ENCODE measurements at regions not wholly inside any gene's neighbourhood (a gene's known extent, or its start where the extent isn't known, plus 50 kb on each side); places are given as distances from the start of the nearest gene placed in this dataset.

DNA sequence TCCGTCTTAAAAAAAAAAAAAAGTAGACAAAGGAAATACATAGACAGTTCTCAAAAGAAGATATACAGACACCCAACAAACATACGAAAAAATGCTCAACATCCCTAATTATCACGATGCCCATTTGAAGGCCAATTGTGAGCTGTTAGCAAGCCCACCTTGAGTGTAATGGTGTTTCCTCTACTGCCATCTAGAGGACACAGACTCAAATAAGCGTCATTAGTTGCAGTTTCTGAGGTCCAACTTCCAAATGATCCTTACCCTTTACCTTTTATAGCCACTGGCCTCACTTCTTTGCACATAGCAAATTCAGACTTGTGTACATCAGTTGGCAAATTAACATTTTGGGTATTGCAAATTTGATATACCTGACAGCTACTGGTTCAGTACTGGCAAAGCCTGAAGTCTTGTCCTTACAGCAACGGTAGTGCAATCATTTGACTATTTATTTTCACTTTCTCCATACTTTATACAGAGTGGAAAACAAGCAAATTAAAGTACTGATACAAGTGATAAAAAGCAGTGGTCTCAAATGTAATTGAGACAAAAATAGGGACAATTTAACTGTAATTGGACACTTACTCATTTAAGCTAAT is 536.3 kb upstream of the EEF2KMT start:
- Histone ChIP-seq H3K27ac (no peak overlapping the region), H3K9me3 (no peaks in the 10 kb centered on the region), H3K27me3 (no peaks in the 10 kb centered on the region), H3K36me3 (no peaks in the 10 kb centered on the region), H3K9ac (ENCODE audit: low read depth in 2 of 2, low read length in 2 of 2) (no peak overlapping the region), H3K4me1 (no peaks in the 10 kb centered on the region), H3K4me3 (no peak overlapping the region)
- no peak for DNase-seq
- intact Hi-C loops (cut with DNase I), result no loop called here
- TF ChIP-seq, protein P1, sequence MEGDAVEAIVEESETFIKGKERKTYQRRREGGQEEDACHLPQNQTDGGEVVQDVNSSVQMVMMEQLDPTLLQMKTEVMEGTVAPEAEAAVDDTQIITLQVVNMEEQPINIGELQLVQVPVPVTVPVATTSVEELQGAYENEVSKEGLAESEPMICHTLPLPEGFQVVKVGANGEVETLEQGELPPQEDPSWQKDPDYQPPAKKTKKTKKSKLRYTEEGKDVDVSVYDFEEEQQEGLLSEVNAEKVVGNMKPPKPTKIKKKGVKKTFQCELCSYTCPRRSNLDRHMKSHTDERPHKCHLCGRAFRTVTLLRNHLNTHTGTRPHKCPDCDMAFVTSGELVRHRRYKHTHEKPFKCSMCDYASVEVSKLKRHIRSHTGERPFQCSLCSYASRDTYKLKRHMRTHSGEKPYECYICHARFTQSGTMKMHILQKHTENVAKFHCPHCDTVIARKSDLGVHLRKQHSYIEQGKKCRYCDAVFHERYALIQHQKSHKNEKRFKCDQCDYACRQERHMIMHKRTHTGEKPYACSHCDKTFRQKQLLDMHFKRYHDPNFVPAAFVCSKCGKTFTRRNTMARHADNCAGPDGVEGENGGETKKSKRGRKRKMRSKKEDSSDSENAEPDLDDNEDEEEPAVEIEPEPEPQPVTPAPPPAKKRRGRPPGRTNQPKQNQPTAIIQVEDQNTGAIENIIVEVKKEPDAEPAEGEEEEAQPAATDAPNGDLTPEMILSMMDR (IDR thresholded peaks at IDR 0.05), result no peak

DNA sequence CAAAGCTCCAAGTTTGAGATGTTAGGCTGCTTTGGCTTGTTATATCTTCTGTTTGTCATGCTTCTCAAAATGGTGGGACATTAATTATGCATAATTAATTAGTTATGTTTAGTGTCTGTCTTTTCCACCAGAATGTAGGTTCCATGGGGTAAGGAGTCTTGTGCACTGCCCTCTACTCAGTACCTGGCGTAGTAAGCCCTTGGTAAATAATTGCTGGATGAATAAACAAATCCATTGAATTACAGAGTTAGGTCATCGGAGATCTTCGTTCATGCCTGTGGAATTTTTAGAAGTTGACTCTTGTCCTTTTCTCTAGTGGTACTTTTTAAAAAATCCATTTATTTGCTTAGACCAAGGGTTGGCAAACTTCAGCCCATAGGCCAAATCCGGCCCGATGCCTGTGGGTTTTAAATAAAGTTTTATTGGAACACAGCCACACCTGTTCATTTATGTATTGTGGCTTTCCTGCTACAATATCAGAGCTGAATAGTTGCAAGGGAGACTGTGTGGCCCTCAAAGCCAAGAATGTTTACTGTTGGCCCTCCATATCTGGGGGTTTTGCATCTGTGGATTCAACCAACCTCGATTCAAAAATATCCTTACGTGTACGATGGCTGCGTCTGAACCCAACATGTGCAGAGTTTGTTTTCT is 524.8 kb upstream of the EEF2KMT start:
- intact Hi-C loops (cut with DNase I), result no loop called here
- Histone ChIP-seq H3K9me3 (no peaks in the 10 kb centered on the region), H3K27me3 (no peaks in the 10 kb centered on the region), H3K27ac (no peak overlapping the region), H3K4me1 (no peaks in the 10 kb centered on the region), H3K9ac (ENCODE audit: low read depth in 2 of 2, low read length in 2 of 2) (no peak overlapping the region), H3K36me3 (no peaks in the 10 kb centered on the region), H3K4me3 (no peak overlapping the region)
- TF ChIP-seq, protein P1 (IDR thresholded peaks at IDR 0.05), result no peak
- DNase-seq, result no peak

DNA sequence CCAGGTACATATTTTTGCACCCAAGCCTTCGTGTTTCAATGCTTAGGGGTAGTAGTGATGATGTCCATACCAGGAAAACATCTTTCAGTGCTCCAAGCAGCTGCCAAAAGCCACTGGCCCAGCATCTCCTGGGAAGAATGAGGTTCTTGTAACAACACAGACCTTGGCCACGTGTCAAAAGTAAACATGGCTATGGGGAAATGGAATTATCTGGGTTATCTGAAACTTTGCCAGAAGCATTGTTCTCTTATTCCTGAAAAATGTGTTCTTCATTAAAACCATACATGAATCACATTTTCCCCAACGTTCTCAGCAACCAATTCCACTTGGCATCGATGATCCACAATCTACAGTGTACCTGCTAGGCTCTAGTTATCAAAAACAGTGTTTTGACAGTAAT is 524.2 kb upstream of the EEF2KMT start:
- TF ChIP-seq, protein P1 (IDR thresholded peaks at IDR 0.05), result no peak
- intact Hi-C loops (cut with DNase I), result no loop called here
- no peak overlapping the region for H3K9ac ChIP-seq (ENCODE audit: low read depth in 2 of 2, low read length in 2 of 2)
- H3K27me3 ChIP-seq, result no peaks in the 10 kb centered on the region
- no peaks in the 10 kb centered on the region for H3K9me3 ChIP-seq
- H3K27ac ChIP-seq, result no peak overlapping the region
- H3K4me1 ChIP-seq, result no peaks in the 10 kb centered on the region
- no peaks in the 10 kb centered on the region for H3K36me3 ChIP-seq
- no peak for DNase-seq
- no peak overlapping the region for H3K4me3 ChIP-seq

DNA sequence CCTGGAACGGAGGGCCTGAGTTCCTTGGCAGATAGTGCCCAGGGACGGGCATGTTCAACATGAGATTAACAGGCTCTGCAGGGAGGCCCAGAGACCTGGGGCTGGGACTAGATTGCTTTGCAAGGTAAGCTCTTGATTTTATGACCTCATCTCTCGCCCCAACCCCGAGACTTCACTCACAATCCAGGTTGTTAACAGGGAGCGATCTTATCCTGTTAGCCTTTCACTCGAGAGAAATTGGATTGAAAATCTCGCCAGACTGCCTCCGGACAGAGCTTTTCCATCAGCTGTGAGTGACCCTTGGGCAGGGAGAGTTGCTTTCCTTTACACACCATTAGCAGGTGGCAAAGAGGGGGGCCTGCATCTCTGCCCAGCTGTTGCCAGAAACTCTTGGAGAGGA is 521.7 kb upstream of the EEF2KMT start:
- no peak overlapping the region for H3K27ac ChIP-seq
- no peak overlapping the region for H3K9ac ChIP-seq (ENCODE audit: low read depth in 2 of 2, low read length in 2 of 2)
- TF ChIP-seq, protein P1 (IDR thresholded peaks at IDR 0.05), result no peak
- no peaks in the 10 kb centered on the region for H3K27me3 ChIP-seq
- no peak for DNase-seq
- intact Hi-C loops (cut with DNase I), result loop anchor here (5.0 kb wide), 1 partner anchor 117 kb away; no protein-coding TSS in a partner anchor
- no peaks in the 10 kb centered on the region for H3K9me3 ChIP-seq
- H3K4me3 ChIP-seq, result no peak overlapping the region
- H3K36me3 ChIP-seq, result no peaks in the 10 kb centered on the region
- H3K4me1 ChIP-seq, result no peaks in the 10 kb centered on the region

DNA sequence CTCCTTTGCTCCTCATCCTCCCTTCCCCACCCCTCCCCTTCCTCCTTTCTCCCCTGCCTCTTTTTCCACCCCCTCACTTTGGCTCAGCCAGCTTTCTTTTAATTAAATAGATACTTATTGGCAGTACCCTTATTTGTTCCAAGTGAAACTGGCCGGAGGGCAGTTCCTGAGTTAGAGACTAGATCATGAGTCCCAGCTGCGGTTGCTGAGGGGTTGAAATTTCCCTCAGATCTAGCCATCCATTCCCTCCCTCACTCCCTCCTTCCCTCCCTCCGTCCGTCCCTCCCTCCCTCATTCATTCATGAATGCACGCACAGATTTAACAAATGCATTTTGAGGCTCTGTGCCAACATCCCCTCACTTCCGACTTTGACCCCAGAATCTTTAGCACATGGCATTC is 519.2 kb upstream of the EEF2KMT start:
- no peak overlapping the region for H3K9ac ChIP-seq (ENCODE audit: low read depth in 2 of 2, low read length in 2 of 2)
- TF ChIP-seq, protein P1 (IDR thresholded peaks at IDR 0.05), result no peak
- H3K36me3 ChIP-seq, result no peaks in the 10 kb centered on the region
- no peak overlapping the region for H3K4me3 ChIP-seq
- no peak overlapping the region for H3K27ac ChIP-seq
- no peak for DNase-seq
- intact Hi-C loops (cut with DNase I), result loop anchor here (5.0 kb wide), 1 partner anchor 115 kb away; no protein-coding TSS in a partner anchor
- no peaks in the 10 kb centered on the region for H3K4me1 ChIP-seq
- no peaks in the 10 kb centered on the region for H3K9me3 ChIP-seq
- no peaks in the 10 kb centered on the region for H3K27me3 ChIP-seq

Data from colonic mucosa (tissue), 4 donors.